IPS-15b (cell line): ENCODE measurements at regions not wholly inside any gene's neighbourhood (a gene's known extent, or its start where the extent isn't known, plus 50 kb on each side); places are given as distances from the start of the nearest gene placed in this dataset.

Experiments used
- H3K27me3 ChIP-seq: one replicate; pipeline ENCODE4 v1.6.1; 2013; ENCODE audit warnings: low read length; ENCODE audit not compliant: control insufficient read depth, insufficient read depth
- H3K36me3 ChIP-seq: one replicate; pipeline ENCODE4 v1.6.1; 2013; ENCODE audit warnings: low read length; ENCODE audit not compliant: control insufficient read depth, insufficient read depth
- H3K4me1 ChIP-seq: one replicate; pipeline ENCODE4 v1.6.1; 2013; ENCODE audit warnings: mild to moderate bottlenecking, low read length; ENCODE audit not compliant: control insufficient read depth, insufficient read depth
- H3K4me3 ChIP-seq: one replicate; pipeline ENCODE4 v1.5.1; 2013; ENCODE audit warnings: low read depth, low read length
- H3K9ac ChIP-seq: one replicate; pipeline ENCODE4 v1.6.1; 2013; ENCODE audit warnings: low read depth, mild to moderate bottlenecking, low read length
- H3K9me3 ChIP-seq: one replicate; pipeline ENCODE4 v1.6.1; 2013; ENCODE audit warnings: mild to moderate bottlenecking, low read length; ENCODE audit not compliant: control insufficient read depth, insufficient read depth

DNA sequence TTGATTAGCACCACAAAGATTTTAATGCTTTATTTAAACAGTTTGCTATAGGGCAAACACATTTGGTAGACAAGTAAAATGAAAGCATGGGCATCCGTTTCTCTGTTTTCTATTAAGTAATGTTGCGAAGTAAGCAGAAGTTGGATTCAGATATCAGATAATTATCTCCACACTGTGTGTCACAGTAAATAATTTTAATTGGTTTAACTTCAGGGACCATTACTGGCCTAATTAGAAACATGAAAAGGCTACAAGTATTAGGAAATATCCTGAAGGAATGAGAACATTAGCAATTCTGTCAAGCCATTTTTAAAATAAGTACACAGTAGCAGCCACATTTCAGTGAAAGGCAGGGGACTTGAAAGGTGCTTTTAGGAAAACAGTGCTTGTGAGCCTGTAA is 975.4 kb downstream of the NR2F1-AS1 start:
- no peaks in the 10 kb centered on the region for H3K4me1 ChIP-seq
- no peaks in the 10 kb centered on the region for H3K9me3 ChIP-seq
- no peaks in the 10 kb centered on the region for H3K27me3 ChIP-seq
- no peak overlapping the region for H3K4me3 ChIP-seq
- H3K36me3 ChIP-seq, result no peaks in the 10 kb centered on the region
- H3K9ac ChIP-seq, result no peak overlapping the region

GRCh38 chr5:92599217-92599810 is 981.7 kb downstream of the NR2F1-AS1 start:
- H3K9me3 ChIP-seq, result no peaks in the 10 kb centered on the region

GRCh38 chr5:92594031-92594430 is 987.0 kb downstream of the NR2F1-AS1 start:
- Histone ChIP-seq H3K36me3 (no peaks in the 10 kb centered on the region), H3K4me3 (no peak overlapping the region), H3K9me3 (no peaks in the 10 kb centered on the region), H3K27me3 (no peaks in the 10 kb centered on the region), H3K4me1 (peaks cover 2% of the 10 kb centered on the region), H3K9ac (no peak overlapping the region)

More at GRCh38 chr5:92599217-92599810, 981.7 kb downstream of the NR2F1-AS1 start:
- Histone ChIP-seq H3K9ac (no peak overlapping the region), H3K27me3 (no peaks in the 10 kb centered on the region), H3K4me1 (no peaks in the 10 kb centered on the region), H3K36me3 (no peaks in the 10 kb centered on the region), H3K4me3 (no peak overlapping the region)

DNA sequence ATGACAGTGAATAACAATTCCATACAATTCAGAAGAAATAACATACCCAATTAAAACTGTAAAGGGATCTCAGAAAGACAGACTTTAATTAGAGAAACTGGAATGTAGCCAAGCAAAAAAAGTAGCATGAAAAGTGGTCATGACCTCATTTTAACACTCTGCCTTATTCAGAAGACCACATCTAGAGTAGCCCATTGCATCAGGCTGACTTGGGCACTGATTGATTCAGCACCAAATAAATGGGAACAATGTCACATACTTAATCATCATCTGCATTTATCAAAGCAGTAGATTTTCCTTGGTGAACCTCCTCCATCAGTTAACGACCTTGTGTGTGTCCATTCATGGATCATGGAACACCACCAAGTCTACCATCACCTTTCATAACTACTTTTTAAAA is 992.1 kb downstream of the NR2F1-AS1 start:
- H3K4me3 ChIP-seq, result no peak overlapping the region
- H3K9ac ChIP-seq, result no peak overlapping the region
- no peaks in the 10 kb centered on the region for H3K27me3 ChIP-seq
- no peaks in the 10 kb centered on the region for H3K9me3 ChIP-seq
- H3K36me3 ChIP-seq, result no peaks in the 10 kb centered on the region
- no peaks in the 10 kb centered on the region for H3K4me1 ChIP-seq

GRCh38 chr5:92581690-92582089 is 999.3 kb downstream of the NR2F1-AS1 start:
- Histone ChIP-seq H3K4me3 (no peak overlapping the region), H3K36me3 (no peaks in the 10 kb centered on the region), H3K4me1 (no peaks in the 10 kb centered on the region), H3K9me3 (no peaks in the 10 kb centered on the region), H3K27me3 (no peaks in the 10 kb centered on the region), H3K9ac (no peak overlapping the region)

GRCh38 chr5:92581249-92581648 is 999.8 kb downstream of the NR2F1-AS1 start:
- Histone ChIP-seq H3K9ac (no peak overlapping the region), H3K27me3 (no peaks in the 10 kb centered on the region), H3K9me3 (no peaks in the 10 kb centered on the region), H3K4me3 (no peak overlapping the region), H3K4me1 (no peaks in the 10 kb centered on the region), H3K36me3 (no peaks in the 10 kb centered on the region)

- no peak overlapping the region for H3K9ac ChIP-seq
- H3K27me3 ChIP-seq, result no peaks in the 10 kb centered on the region
- H3K36me3 ChIP-seq, result no peaks in the 10 kb centered on the region
- no peaks in the 10 kb centered on the region for H3K4me1 ChIP-seq
- no peaks in the 10 kb centered on the region for H3K9me3 ChIP-seq
- H3K4me3 ChIP-seq, result no peak overlapping the region
Observed at GRCh38 chr5:92580814-92581213, 1000.2 kb downstream of the NR2F1-AS1 start.

- Histone ChIP-seq H3K9me3 (no peaks in the 10 kb centered on the region), H3K4me1 (no peaks in the 10 kb centered on the region), H3K9ac (no peak overlapping the region), H3K4me3 (no peak overlapping the region), H3K27me3 (no peaks in the 10 kb centered on the region), H3K36me3 (no peaks in the 10 kb centered on the region)
Observed at GRCh38 chr5:92574023-92574422, 1007.0 kb downstream of the NR2F1-AS1 start.

GRCh38 chr5:92568522-92568921 is 1012.5 kb downstream of the NR2F1-AS1 start:
- no peaks in the 10 kb centered on the region for H3K36me3 ChIP-seq
- H3K4me1 ChIP-seq, result no peaks in the 10 kb centered on the region
- H3K4me3 ChIP-seq, result no peak overlapping the region
- no peaks in the 10 kb centered on the region for H3K9me3 ChIP-seq
- H3K27me3 ChIP-seq, result no peaks in the 10 kb centered on the region
- H3K9ac ChIP-seq, result no peak overlapping the region

- H3K9me3 ChIP-seq, result no peaks in the 10 kb centered on the region
- H3K36me3 ChIP-seq, result no peaks in the 10 kb centered on the region
- H3K27me3 ChIP-seq, result no peaks in the 10 kb centered on the region
- no peak overlapping the region for H3K9ac ChIP-seq
- no peaks in the 10 kb centered on the region for H3K4me1 ChIP-seq
- H3K4me3 ChIP-seq, result no peak overlapping the region
Observed at GRCh38 chr5:92567831-92568450, 1013.1 kb downstream of the NR2F1-AS1 start.

DNA sequence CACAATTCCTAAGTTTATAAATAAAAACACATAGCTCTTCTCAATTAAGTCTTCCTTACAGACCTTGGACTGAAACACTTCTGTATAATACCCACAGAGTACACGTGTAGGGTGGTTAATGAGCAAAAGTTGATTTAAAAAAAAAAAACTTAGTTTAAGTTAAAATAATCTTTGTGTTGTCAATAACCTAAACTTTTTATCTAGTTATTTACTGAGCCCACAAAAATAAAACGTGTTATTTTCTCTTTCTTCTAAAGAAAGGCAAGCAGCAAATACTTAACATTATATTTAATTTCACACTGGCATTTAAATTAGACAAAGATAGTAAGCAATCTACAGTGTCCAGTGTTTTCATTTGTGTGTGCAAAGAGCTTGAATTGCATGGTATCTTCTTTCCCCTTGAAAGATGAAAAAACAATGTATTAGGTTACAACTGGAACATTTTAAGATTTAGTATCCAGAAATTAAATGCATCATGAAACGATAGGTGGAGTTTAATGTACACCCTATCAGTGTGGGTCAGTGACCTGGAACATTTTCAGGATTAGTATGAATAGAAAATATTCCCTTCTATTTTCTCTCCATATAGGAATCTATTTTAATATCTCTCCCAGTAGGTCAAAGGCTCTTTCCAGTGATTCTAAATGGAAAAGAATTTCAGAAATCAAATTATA is 1014.8 kb downstream of the NR2F1-AS1 start:
- Histone ChIP-seq H3K4me3 (no peak overlapping the region), H3K4me1 (peaks cover 2% of the 10 kb centered on the region), H3K9ac (no peak overlapping the region), H3K27me3 (no peaks in the 10 kb centered on the region), H3K36me3 (no peaks in the 10 kb centered on the region), H3K9me3 (no peaks in the 10 kb centered on the region)

DNA sequence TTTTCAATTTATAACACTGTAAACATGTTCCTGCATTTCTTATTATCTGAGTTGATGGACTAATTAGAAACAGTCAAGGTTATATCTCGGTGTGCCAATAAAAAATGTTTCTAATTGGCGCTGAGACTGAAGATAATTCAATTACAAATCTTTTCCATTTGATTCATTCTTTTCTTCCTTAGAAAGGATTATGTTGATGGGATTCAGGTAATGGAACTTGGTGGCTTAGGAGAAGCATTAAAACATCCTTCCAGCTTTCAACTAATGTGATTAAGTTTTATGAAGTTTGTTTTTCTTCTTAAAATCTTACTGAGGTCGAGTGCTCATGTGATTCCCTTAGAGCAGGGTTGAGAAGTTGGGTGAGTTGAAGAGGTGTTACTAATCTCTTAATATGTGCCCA is 1015.3 kb downstream of the NR2F1-AS1 start:
- Histone ChIP-seq H3K9ac (no peak overlapping the region), H3K4me1 (peaks cover 2% of the 10 kb centered on the region), H3K36me3 (no peaks in the 10 kb centered on the region), H3K4me3 (no peak overlapping the region), H3K9me3 (no peaks in the 10 kb centered on the region), H3K27me3 (no peaks in the 10 kb centered on the region)
